ENCODE measurements at regions not wholly inside any gene's neighbourhood (a gene's known extent, or its start where the extent isn't known, plus 50 kb on each side); places are given as distances from the start of the nearest gene placed in this dataset.

DNA sequence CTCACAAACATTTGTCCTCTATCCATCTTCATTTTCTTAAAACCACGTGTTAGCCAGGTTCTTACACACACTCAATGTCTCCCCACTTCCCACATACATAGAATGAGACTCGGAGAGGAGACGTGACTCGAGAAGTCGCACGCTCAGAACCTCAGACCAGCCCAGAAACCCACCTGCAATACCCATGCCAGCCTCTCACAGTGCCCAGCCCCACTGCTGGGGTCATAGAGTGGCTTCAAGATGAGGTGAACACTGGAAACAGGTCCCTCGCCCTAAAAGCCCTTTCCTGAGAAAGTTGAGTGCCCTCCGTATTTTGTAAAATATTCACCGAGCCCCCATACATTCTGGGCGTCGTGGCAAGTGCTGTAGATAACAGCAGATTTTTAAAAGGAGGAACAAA is 487.4 kb downstream of the EIPR1 start:
- TF ChIP-seq, protein P1, sequence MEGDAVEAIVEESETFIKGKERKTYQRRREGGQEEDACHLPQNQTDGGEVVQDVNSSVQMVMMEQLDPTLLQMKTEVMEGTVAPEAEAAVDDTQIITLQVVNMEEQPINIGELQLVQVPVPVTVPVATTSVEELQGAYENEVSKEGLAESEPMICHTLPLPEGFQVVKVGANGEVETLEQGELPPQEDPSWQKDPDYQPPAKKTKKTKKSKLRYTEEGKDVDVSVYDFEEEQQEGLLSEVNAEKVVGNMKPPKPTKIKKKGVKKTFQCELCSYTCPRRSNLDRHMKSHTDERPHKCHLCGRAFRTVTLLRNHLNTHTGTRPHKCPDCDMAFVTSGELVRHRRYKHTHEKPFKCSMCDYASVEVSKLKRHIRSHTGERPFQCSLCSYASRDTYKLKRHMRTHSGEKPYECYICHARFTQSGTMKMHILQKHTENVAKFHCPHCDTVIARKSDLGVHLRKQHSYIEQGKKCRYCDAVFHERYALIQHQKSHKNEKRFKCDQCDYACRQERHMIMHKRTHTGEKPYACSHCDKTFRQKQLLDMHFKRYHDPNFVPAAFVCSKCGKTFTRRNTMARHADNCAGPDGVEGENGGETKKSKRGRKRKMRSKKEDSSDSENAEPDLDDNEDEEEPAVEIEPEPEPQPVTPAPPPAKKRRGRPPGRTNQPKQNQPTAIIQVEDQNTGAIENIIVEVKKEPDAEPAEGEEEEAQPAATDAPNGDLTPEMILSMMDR (IDR thresholded peaks at IDR 0.05): no peak
- no peak for TF ChIP-seq POLR2A (IDR thresholded peaks at IDR 0.05)
